Right ventricle myocardium superior (tissue), 1 donor: ENCODE measurements at regions not wholly inside any gene's neighbourhood (a gene's known extent, or its start where the extent isn't known, plus 50 kb on each side); places are given as distances from the start of the nearest gene placed in this dataset.

Experiments used
- ATAC-seq: fragments of 200-7000 bp; cut with Tn5 transposase; one replicate; pipeline ENCODE4 v1.9.1; 2020; ENCODE audit warnings: mild to moderate bottlenecking; ENCODE audit not compliant: poor library complexity
- DNase-seq: peaks from one replicate; pipeline ENCODE4 v3.0.0-alpha.2; 2020
- intact Hi-C: fragments of 100-400 bp; cut with DNase I; formaldehyde crosslinking; loops from one replicate; pipeline ENCODE4 v1.11.2; 2022
- donor health status: DM: no; HTN: yes; CAD: no; lungs with severe emphysema.

DNA sequence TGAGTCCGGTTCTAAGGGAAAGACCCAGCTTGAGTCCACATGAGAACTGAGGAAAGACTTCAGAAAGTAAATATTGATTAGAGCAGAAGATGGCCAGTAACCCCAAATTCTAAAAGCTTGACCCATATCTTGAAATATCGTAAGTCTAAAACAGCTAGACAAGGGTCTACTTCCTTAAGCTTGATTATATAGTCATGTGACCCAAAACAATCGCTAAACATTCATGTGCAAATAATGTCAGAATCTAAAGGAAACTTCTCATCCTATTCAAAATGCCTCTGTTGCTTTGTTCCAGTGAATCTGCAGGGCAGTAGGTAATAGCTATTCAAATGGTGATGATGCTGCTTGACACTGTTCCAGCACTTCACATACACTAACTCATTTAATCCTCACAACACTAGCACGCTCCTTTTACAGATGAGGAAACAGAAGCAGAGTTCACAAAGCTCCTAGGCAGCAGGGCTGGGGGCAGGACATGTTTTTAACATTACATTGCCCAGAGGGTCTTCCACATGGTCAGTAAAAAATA lies 52.6 kb downstream of the TCF20 start:
- DNase-seq (no peak), ATAC-seq (no peak)
- intact Hi-C loops: no loop called here

DNA sequence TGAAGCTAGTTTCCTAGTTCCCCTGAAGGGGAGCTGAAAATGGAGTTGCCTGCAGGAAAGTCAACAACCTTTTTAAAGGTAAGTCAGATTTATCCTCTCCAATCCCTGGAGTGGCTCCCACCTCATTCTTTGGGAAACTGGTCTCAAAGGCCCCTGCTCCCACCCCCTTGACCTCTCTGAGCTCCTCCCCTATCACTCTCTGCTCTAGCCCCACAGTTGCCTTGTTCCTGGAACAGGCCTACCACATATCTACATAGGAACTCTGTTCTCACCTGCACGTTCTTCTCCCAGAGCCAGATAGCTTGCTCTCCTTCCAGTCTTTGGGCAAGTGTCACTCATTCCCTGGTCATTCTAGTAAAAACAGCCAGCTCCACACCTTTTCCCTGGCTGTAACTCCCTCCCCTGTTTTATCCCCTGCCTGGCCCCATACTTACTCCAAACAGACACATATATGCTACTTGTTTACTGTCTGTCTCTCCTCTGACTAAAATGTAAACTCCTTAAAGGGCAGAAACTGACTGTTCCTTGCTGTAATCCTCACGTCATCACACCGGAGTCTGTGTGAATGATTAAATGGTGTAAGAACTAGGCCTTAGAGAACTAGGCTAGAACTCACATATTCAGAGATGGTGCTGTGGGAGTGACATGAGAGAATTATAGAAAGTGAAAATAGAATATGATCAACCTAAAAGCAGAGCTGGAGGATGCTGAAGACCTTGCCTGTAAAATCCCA lies 53.3 kb downstream of the TCF20 start:
- intact Hi-C loops: no loop called here
- no peak for ATAC-seq

DNA sequence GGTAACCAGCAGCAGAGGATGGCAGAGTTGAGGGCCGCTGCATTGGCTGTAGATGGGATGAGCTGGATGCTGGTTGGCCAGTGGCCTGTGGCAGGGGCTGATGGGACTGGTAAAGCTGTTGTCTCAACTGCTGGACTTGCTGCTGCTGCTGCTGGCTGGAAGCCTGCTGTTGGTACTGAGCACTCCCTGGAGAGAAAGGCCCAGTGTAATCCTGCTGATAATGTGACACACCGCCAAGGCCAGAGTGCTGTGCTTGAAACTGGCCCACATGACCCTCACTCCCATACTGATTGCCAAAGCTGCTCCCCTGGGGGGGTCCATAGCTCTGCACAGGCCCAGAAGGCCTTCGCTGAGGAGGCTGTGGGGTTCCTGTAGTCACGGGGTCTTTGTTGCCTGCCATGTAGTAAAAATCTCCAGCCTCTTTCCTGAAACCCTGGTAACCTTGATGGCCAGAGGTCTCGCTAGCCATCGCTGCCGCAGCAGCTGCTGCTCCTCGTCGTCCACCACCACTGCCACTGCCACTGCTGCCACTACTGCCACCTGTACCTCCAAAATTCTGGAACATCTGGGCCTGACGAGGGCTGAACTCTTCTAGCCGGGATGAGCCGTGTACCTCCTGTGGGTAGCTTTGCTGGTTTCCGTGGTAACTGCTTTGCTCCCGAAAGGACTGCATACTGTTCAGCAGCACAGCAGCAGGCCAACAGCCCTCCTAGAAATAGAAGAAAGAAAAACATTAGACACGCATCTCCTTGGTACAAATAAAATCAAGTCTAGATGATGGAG lies 55.6 kb downstream of the TCF20 start:
- DNase-seq (peak; percentile 75), ATAC-seq (peak; percentile 94)
- intact Hi-C loops: no loop called here

More for the DNA sequence above, 53.3 kb downstream of the TCF20 start:
- DNase-seq: no peak

DNA sequence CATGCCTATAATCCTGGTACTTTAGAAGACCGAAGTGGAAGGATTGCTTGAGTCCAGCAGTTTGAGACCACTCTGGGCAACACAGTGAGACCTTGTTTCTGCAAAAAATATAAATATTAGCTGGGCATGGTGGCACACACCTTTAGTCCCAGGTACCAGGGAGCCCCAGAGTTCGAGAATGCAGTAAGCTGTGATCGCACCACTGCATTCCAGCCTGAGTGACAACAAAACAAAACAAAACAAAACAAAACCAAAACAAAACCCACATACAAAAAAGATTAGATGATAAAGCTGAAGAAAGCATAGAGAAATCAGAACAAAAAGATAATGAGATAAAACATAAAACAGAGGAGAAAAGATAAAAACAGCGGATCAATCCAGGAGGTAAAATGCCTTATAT lies 62.1 kb downstream of the TCF20 start:
- ATAC-seq (no peak), DNase-seq (no peak)
- intact Hi-C loops: no loop called here

DNA sequence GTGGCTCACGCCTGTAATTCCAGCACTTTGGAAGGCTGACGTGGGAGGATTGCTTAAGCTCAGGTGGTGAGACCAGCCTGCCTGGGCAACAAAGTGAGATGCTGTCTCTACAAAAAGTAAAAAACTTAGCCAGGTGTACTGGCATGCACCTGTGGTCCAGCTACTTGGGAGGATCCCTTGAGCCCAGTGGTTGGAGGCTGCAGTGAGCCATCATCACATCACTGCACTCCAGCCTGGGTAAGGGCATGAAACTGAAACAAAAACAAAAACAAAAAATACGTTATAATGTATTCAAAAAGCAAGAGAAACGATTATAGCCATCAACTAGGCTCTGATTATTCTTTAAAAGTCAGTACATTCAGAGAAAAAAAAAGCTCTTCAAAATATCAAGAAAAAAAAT lies 62.5 kb downstream of the TCF20 start:
- no peak for ATAC-seq

DNA sequence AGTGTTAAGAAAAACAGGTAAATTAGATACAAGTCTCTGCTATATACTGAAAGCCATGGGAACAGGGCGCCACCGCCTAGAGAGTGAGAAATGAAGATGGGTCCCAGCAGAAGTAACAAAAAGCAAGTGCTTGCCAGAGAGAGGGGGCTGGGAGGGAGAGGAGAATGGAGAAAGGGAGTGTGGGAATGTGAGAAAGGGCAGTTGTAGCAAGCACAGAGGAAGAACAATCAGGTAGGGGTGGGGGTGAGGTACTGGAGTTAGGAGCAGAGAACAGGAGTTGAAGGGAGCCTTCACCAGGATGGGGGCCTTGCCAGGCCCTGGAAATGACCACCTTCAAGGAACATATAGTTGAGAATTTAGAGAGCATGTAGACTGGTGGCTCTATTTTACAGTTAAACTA lies 66.8 kb downstream of the TCF20 start:
- no peak for ATAC-seq
- intact Hi-C loops: no loop called here
- DNase-seq: no peak

More for the DNA sequence above, 62.5 kb downstream of the TCF20 start:
- no peak for DNase-seq
- intact Hi-C loops: no loop called here

DNA sequence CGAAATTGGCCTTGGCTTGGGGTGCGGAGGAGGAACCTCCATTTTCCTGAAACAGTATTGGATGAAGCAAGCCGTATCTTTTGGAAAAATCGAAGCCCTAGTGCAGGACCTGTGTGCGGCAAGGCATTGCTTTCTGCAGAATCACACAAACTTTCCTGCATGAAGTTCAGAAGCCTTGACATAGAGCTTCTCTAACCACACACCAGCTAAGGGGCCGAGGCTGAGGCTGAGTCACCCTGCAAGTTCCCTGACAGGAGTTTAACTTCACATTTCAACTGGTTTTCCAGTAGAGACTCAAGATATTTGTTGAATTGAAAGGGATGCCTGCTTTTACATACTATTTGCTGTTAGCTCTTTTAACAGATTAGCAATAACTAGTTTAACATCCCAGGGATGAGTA lies 67.8 kb downstream of the TCF20 start:
- ATAC-seq: no peak
- no peak for DNase-seq
- intact Hi-C loops: no loop called here

DNA sequence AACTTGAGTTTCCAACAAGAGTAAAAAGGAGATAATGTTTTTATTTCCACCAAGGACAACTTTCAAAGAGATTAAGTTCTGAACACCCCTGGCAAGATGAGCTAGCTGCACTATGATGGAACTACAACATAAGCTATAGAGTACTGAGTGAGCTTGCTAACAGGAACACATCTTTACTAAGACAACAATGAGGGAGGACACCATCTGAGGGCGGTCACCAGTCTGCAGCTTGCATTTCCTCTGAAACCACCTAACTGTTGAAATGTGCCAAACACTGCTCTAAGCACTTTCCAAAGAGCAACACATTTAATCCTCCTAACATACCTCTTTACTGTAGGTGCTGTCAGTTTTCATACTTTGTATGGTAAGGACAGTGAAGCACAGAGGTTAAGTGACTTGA lies 68.4 kb downstream of the TCF20 start:
- DNase-seq: no peak
- no peak for ATAC-seq
- intact Hi-C loops: no loop called here

DNA sequence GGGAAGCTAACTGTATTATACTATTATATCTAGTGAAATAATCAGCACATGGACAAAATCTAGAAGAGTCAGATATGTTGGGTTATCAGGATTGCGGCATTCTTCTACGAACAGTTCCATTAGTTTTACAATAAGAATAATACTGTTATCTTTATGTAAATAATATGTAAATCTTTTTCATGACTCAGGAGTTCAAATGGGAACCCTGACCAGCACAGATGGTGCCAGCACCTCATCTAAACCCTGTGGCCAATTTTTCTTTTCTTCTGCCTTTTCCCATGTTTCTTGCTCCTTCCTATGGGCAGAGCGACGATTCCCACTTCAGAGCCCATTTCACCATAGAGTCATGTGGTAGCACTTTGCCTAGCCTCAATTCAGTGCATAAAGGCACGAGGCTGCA lies 68.4 kb upstream of the CYP2D6 start:
- no peak for ATAC-seq

DNA sequence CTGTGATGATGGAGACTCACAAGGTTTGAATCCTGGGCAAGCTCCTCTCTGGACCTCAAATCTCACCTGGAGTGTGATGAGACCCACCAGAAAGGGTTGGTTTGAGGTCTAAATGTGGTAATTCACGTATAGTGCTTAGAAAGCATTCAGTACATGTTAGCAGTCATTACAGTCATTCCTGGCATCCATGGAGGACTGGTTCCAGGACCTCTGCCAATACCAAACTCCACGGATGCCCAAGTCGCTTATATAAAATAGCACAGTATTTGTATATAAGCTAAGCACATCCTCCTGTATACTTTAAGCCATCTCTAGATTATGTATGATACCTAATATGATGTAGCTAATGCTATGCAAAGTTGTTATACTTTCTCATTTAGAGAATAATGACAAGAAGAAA lies 67.6 kb upstream of the CYP2D6 start:
- DNase-seq (no peak), ATAC-seq (no peak)
- intact Hi-C loops: no loop called here

More for the DNA sequence above, 68.4 kb upstream of the CYP2D6 start:
- no peak for DNase-seq
- intact Hi-C loops: no loop called here

DNA sequence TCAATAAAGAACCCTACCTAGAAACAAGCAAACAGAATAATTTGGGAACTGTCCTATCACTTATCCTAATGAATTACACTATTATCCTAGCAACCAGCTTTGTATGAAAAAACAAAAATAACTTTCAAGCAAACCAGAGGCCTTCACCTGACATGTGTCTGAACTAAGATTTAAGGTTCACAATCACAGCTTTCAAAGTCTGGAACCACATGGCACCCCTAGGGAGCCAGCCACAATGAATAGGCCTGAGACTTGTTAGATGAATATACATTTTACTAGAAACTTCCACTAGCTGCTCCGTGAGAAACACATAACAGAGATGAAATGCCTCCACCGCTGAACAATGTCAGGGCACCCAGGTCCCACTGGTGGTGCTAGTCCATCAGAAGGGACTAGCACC lies 65.8 kb upstream of the CYP2D6 start:
- no peak for DNase-seq
- intact Hi-C loops: no loop called here
- no peak for ATAC-seq

DNA sequence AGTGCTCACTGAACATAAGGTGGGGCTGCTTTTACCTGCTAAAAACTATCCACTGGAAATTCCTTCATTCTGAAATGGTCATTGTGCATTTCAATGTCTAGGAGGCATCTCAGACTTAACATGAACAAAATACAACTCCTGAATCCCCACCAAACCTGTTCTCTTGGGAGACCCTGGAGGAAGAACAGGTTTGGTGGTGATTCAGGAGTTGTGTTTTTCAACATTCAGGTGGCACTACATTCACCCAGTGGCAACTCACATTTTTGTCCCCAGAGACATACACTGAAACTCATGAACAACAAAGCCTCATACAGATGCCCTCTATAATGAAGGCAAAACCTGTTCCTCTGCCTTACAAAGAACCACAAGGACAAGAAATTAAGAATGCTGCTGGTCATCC lies 64.3 kb upstream of the CYP2D6 start:
- DNase-seq (no peak), ATAC-seq (no peak)
- intact Hi-C loops: no loop called here

DNA sequence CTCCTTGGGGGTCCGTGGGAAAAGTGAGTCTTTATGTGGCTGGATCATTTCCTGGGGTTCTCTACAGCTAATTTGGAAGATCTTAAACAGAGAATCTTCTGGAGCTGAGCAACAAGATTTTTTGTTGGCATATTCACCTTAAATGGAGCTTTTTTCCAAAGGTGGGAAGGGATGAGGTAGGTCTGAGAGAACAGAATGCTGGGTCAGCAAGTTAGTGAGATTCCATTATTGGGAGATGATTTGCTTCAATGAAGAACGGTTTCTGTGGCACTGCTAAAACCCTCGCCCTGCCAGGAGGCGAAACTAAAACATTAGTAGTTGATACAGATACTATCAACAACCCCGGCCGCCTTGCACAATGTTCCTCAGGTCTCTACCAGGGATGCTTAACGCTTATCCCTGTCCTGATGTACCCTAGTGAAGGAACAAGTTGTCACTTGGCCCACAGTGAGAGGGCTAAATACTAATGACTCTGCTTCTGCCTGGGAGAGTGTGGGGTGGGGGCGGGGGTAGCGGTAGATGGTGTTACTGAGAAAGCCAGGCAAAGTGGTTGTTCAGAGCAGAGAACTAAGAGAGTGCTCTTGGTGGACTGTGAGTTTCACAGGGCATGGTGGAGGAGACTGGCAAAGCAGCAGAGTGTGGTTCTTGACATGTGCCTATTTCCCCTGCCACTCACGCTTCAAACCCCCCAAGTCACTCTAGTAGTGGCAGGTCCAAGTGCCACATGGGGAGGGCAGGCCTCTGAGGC lies 63.7 kb upstream of the CYP2D6 start:
- intact Hi-C loops: no loop called here
- ATAC-seq (no peak), DNase-seq (no peak)

DNA sequence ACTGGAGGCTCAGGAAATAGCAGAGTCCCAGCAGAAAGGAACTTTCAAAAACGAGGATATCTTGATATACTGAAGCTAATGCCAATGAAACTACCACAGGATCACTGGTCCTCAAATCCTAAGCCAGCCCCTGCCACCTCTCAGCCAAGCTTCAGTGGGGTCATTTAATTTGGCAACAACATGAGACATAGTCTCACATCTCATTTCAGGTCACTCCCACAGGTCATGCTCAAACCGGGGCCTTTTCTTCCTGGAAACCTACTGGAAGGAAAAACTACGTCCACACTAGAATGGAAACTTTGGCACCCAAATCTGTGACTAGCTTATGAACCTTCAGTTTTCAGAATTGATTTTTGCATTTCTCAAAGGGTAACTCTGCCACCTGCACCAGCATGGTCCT lies 61.9 kb upstream of the CYP2D6 start:
- intact Hi-C loops: no loop called here
- DNase-seq: no peak

DNA sequence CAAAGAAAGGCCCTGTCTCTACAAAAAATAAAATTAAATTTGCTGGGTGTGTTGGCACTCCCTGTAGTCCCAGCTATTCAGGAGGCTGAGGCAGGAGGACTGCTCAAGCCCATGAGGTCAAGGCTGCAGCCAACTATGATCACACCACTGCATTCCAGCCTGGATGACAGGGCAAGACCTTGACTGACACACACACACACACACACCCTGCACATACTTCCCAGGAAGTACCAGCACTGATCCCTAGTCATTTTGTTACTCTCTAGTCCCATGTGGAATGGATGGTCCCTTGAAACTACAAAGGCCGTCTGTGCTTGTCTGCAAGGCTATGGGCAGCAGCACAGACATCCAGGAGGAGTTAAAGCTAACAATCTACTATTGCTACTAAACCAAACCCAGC lies 59.7 kb upstream of the CYP2D6 start:
- intact Hi-C loops: no loop called here
- ATAC-seq (no peak), DNase-seq (no peak)

More for the DNA sequence above, 61.9 kb upstream of the CYP2D6 start:
- no peak for ATAC-seq

DNA sequence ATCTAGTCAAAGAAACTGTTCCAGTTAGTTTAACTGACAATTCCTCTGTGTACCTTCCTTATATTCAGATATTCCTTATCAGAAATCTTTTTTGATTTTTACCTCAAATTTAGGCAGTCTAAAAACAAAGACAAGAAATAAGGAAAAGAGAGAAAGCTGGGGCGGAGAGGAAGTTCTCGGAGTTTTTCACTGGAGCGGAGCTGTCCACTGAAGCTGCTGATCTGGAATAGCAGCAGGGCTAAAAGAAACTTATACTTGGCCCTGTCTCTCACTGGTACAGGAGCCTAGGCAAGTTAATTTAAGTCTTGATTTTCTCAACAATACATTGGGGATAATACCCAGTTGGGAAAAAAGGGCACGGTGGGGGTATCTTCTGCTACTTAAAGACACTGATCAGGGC lies 59.2 kb upstream of the CYP2D6 start:
- DNase-seq: no peak
- intact Hi-C loops: no loop called here

DNA sequence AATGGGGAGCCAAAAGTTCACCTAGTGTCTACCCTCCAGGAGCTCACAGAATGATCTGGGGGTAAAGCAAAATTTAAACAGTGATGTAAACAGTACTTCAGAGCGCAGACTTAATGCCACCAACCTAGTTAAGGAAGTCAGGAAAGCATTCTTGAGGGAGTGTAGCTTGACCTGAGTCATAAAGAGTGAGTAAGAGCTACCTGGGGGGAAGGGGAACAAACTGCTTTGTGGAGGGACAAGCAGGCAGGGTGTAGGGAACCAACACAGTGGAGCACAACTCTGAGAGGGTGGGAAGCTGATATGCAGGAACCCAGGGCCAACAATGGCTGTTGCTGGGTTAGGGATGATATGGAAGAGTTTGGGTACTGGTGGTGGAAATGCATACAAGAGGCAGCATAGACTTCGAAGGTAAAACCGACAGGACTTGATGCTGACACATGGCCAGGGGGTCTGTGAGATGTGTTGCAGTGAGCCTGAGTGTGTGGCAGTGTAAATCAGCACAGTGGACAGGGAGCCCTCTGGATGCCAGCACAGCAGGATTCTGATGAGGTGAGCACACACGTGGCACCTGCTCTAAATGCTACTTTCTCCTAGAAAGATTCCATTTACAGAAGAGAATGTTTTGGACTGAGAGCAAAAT lies 58.3 kb upstream of the CYP2D6 start:
- ATAC-seq (no peak), DNase-seq (no peak)
- intact Hi-C loops: no loop called here

More for the DNA sequence above, 59.2 kb upstream of the CYP2D6 start:
- no peak for ATAC-seq

DNA sequence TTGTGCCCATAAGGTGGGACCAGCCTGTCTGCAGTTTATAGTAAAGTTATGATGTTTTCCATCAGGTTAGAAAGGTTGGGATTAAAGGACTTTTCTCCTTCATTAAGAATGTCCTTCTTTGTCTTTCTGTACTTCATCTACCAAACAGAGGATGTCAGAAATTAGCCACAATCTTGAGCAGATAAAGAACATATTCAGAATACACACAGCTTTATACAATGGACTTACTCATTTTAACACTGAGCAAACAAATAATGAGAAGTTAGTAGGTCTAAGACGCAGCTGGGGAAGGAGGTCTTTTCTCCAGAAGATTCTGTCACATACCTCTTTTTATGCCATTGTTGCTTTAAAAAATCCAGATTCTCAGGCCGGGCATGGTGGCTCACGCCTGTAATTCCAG lies 57.0 kb upstream of the CYP2D6 start:
- intact Hi-C loops: no loop called here
- no peak for ATAC-seq
- no peak for DNase-seq

DNA sequence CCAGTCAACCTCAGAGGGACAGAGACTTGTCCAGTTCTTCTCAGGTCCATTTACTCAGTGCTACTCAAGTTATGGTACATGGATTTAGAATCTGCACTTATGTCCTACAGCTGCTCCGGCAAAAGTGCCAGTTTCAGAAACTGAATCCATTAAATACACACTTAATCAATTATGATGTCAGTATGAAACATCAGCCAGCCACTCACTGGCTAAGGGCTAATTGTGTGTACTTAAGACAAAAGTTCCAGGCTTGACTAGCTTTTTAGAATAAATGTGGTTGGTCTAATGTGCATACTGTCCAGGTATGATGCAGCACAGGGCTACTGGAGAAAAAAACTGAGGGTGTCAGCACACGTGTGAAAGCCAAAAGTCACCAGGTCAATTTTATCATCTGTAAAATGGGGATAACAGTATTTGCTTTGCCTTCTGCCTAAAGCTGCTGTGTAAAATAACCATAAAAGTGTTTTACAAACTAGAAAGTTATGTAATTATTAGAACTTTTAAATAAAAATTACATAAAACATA lies 55.4 kb upstream of the CYP2D6 start:
- DNase-seq (no peak), ATAC-seq (no peak)
- intact Hi-C loops: no loop called here
